ENCODE measurements at regions not wholly inside any gene's neighbourhood (a gene's known extent, or its start where the extent isn't known, plus 50 kb on each side); places are given as distances from the start of the nearest gene placed in this dataset.

GRCh38 chr4:35229021-35229420 lies 1015.3 kb downstream of the ARAP2 start:
- H3K9me3 Mint-ChIP-seq = no peaks in the 10 kb centered on the region
- no peaks in the 10 kb centered on the region for H3K4me1 Mint-ChIP-seq
- H4K20me1 ChIP-seq (ENCODE audit: low read depth) = no peaks in the 10 kb centered on the region
- H3K4me2 ChIP-seq = no peak overlapping the region
- no peak overlapping the region for H3K27ac Mint-ChIP-seq
- H3K4me3 ChIP-seq = no peak overlapping the region
- H3K4me3 Mint-ChIP-seq = no peak overlapping the region
- H3K36me3 Mint-ChIP-seq = no peaks in the 10 kb centered on the region
- H3K79me2 ChIP-seq (ENCODE audit: low read depth) = no peaks in the 10 kb centered on the region
- H3K27me3 ChIP-seq = no peaks in the 10 kb centered on the region
- H3K27me3 Mint-ChIP-seq (ENCODE audit: insufficient read depth, low read depth) = no peaks in the 10 kb centered on the region
- TF ChIP-seq CTCF (IDR thresholded peaks at IDR 0.05) (no peak), EZH2phosphoT487 (IDR thresholded peaks at IDR 0.05) (no peak), EZH2 (IDR thresholded peaks at IDR 0.05) (no peak)
- H3K36me3 ChIP-seq = no peaks in the 10 kb centered on the region
- H3K27ac ChIP-seq = no peak overlapping the region
- no peak overlapping the region for H3K9ac ChIP-seq
- no peaks in the 10 kb centered on the region for H3K9me3 ChIP-seq (ENCODE audit: low read depth)
- DNase-seq (ENCODE audit: low spot score) = no peak
- H3F3A ChIP-seq (ENCODE audit: low read depth) = no peaks in the 10 kb centered on the region
- no peaks in the 10 kb centered on the region for H3K4me1 ChIP-seq
- H2AFZ ChIP-seq (replicated peaks) = no peak overlapping the region

- H3K4me2 ChIP-seq = no peak overlapping the region
- Mint-ChIP-seq H3K4me3 (no peak overlapping the region), H3K27me3 (ENCODE audit: insufficient read depth, low read depth) (no peaks in the 10 kb centered on the region), H3K36me3 (peaks cover 3% of the 10 kb centered on the region), H3K27ac (no peak overlapping the region), H3K4me1 (no peaks in the 10 kb centered on the region), H3K9me3 (peaks cover 7% of the 10 kb centered on the region)
- H3K36me3 ChIP-seq = no peaks in the 10 kb centered on the region
- no peak overlapping the region for H3K9ac ChIP-seq
- TF ChIP-seq EZH2 (IDR thresholded peaks at IDR 0.05) (no peak), EZH2phosphoT487 (IDR thresholded peaks at IDR 0.05) (no peak), CTCF (IDR thresholded peaks at IDR 0.05) (no peak)
- no peaks in the 10 kb centered on the region for H3K27me3 ChIP-seq
- H3K79me2 ChIP-seq (ENCODE audit: low read depth) = no peaks in the 10 kb centered on the region
- H3K4me3 ChIP-seq = no peak overlapping the region
- no peak overlapping the region for H3K27ac ChIP-seq
- H2AFZ ChIP-seq (replicated peaks) = no peak overlapping the region
- H4K20me1 ChIP-seq (ENCODE audit: low read depth) = no peaks in the 10 kb centered on the region
- no peaks in the 10 kb centered on the region for H3K4me1 ChIP-seq
- no peaks in the 10 kb centered on the region for H3K9me3 ChIP-seq (ENCODE audit: low read depth)
- DNase-seq (ENCODE audit: low spot score) = no peak
- H3F3A ChIP-seq (ENCODE audit: low read depth) = no peaks in the 10 kb centered on the region
Measured at GRCh38 chr4:35237924-35238323, 1006.4 kb downstream of the ARAP2 start.

- Histone ChIP-seq H3K4me1 (no peaks in the 10 kb centered on the region), H3K9me3 (ENCODE audit: low read depth) (no peaks in the 10 kb centered on the region), H4K20me1 (ENCODE audit: low read depth) (no peaks in the 10 kb centered on the region), H3K4me2 (no peak overlapping the region), H3K27me3 (no peaks in the 10 kb centered on the region), H3F3A (ENCODE audit: low read depth) (no peaks in the 10 kb centered on the region), H3K79me2 (ENCODE audit: low read depth) (no peaks in the 10 kb centered on the region), H3K36me3 (no peaks in the 10 kb centered on the region), H2AFZ (replicated peaks) (no peak overlapping the region), H3K4me3 (no peak overlapping the region), H3K9ac (no peak overlapping the region), H3K27ac (no peak overlapping the region)
- H3K27me3 Mint-ChIP-seq (ENCODE audit: insufficient read depth, low read depth) = no peaks in the 10 kb centered on the region
- TF ChIP-seq CTCF (IDR thresholded peaks at IDR 0.05) (no peak), EZH2 (IDR thresholded peaks at IDR 0.05) (no peak), EZH2phosphoT487 (IDR thresholded peaks at IDR 0.05) (no peak)
- H3K9me3 Mint-ChIP-seq = peaks cover 7% of the 10 kb centered on the region
- no peak overlapping the region for H3K4me3 Mint-ChIP-seq
- no peak overlapping the region for H3K27ac Mint-ChIP-seq
- H3K4me1 Mint-ChIP-seq = no peaks in the 10 kb centered on the region
- DNase-seq (ENCODE audit: low spot score) = no peak
- H3K36me3 Mint-ChIP-seq = peaks cover 3% of the 10 kb centered on the region
Measured at GRCh38 chr4:35238793-35239192, 1005.5 kb downstream of the ARAP2 start.

GRCh38 chr4:35246493-35246892 lies 997.8 kb downstream of the ARAP2 start:
- Mint-ChIP-seq H3K4me1 (no peaks in the 10 kb centered on the region), H3K4me3 (no peak overlapping the region), H3K36me3 (no peaks in the 10 kb centered on the region), H3K27ac (no peak overlapping the region), H3K27me3 (ENCODE audit: insufficient read depth, low read depth) (no peaks in the 10 kb centered on the region), H3K9me3 (peaks cover 4% of the 10 kb centered on the region)
- H3K9ac ChIP-seq = no peak overlapping the region
- DNase-seq (ENCODE audit: low spot score) = no peak
- no peak overlapping the region for H3K4me3 ChIP-seq
- H3F3A ChIP-seq (ENCODE audit: low read depth) = no peaks in the 10 kb centered on the region
- H4K20me1 ChIP-seq (ENCODE audit: low read depth) = no peaks in the 10 kb centered on the region
- no peaks in the 10 kb centered on the region for H3K9me3 ChIP-seq (ENCODE audit: low read depth)
- H3K4me1 ChIP-seq = peaks cover 16% of the 10 kb centered on the region
- H3K79me2 ChIP-seq (ENCODE audit: low read depth) = no peaks in the 10 kb centered on the region
- H3K27ac ChIP-seq = no peak overlapping the region
- H3K36me3 ChIP-seq = no peaks in the 10 kb centered on the region
- no peak overlapping the region for H2AFZ ChIP-seq (replicated peaks)
- H3K27me3 ChIP-seq = no peaks in the 10 kb centered on the region
- no peak overlapping the region for H3K4me2 ChIP-seq
- no peak for TF ChIP-seq EZH2 (IDR thresholded peaks at IDR 0.05)
- TF ChIP-seq CTCF (IDR thresholded peaks at IDR 0.05) = no peak
- TF ChIP-seq EZH2phosphoT487 (IDR thresholded peaks at IDR 0.05) = no peak

Data from neural progenitor cell (in vitro differentiated cells).